ENCODE measurements at regions not wholly inside any gene's neighbourhood (a gene's known extent, or its start where the extent isn't known, plus 50 kb on each side); places are given as distances from the start of the nearest gene placed in this dataset.

DNA sequence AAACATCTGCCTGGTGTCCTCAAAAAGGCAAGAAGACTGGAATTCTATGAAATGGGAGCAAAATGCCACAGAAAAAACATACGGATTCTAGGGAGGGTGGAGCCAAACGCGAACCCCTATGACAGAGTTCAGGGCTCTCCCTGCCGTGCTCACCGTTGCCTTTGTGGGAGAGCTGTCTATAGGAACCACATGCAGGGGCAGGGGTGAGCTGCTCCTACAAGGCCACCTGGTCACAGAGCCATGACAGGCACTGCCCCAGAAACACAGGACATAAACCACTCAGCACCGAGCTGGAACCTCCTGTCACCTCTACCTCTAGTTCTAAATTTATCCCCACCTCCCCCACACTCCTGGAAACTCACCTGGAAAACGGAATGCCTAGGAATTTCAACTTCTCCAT, 155.1 kb upstream of the ZNF32 start:
- intact Hi-C loops (cut with micrococcal nuclease), result no loop called here
- ChIA-PET RAD21 (ENCODE audit: low non-redundant PET in 1 of 2, low total read pairs in 2 of 2, uncharacterized antibody in 2 of 2, unreplicated experiment in 2 of 2) (no interaction called here), POLR2A (no interaction called here)

DNA sequence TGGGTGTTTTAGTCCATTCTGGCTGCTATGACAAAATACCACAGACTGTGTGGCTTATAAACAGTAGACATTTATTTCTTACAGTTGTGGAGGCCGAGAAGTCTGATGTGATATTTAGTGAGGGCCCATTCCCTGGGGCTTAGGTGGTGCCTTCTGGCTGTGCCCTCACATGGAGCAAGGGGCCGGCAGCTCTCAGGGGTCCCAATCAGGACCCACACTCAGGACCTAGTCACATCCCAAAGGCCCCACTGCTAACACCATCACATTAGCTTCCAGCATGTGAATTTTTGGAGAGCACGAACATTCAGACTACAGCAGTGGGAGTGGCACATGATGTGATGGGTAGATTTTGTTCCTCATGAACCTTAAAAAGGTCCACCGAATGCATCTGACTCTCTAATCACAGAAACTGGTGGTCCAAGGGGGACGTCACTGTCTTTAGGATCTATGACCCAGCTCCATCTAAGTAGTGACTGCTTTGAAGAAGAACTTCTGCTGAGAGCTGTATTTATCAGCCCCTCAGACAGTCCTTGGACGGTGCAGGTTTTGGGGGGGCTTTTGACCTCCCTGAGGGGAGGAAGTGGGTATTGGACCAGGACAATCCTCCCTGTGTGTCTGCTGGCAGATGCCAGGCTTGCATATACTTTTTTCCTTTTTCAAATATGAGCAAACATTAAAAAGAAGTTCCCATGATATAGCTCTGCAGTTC, 154.5 kb upstream of the ZNF32 start:
- intact Hi-C loops (cut with micrococcal nuclease), result no loop called here
- Histone ChIP-seq H3K4me1 (ENCODE audit: control insufficient read depth in 1 of 2, insufficient read depth in 2 of 2, low read length in 2 of 2) (no peaks in the 10 kb centered on the region), H3K4me2 (ENCODE audit: low read length) (no peak overlapping the region), H3K27ac (ENCODE audit: low read depth, low read length) (no peak overlapping the region), H3K79me2 (ENCODE audit: insufficient read depth, low read length) (no peaks in the 10 kb centered on the region), H2AFZ (ENCODE audit: low read depth, low read length, poor library complexity, severe bottlenecking) (no peak overlapping the region), H3K9me2 (ENCODE audit: insufficient read depth) (no peaks in the 10 kb centered on the region), H3K27me3 (ENCODE audit: insufficient read depth, low read length) (peaks cover 66% of the 10 kb centered on the region), H3K4me3 (replicated peaks in 1 of 2; ENCODE audit: low read depth in 1 of 2, low read length in 2 of 2) (no peak overlapping the region), H3K36me3 (ENCODE audit: control insufficient read depth in 1 of 2, insufficient read depth in 2 of 2, low read length in 2 of 2) (no peaks in the 10 kb centered on the region), H3K9ac (ENCODE audit: low read length) (no peak overlapping the region), H4K20me1 (ENCODE audit: insufficient read depth) (no peaks in the 10 kb centered on the region), H3K9me3 (ENCODE audit: control insufficient read depth in 1 of 2, insufficient read depth in 1 of 2, low read depth in 1 of 2, low read length in 2 of 2) (no peaks in the 10 kb centered on the region)
- DNase-seq (ENCODE audit: low read depth, low spot score) (no peak), ATAC-seq (no peak)
- ChIA-PET CTCF (no interaction called here), POLR2A (no interaction called here), RAD21 (ENCODE audit: low non-redundant PET in 1 of 2, low total read pairs in 2 of 2, uncharacterized antibody in 2 of 2, unreplicated experiment in 2 of 2) (no interaction called here)
- no TSS peak for BruUV-seq (replicated peaks)
- TF ChIP-seq SIN3A (IDR thresholded peaks at IDR 0.05; ENCODE audit: low read depth) (no peak), FOSL1 (IDR thresholded peaks at IDR 0.05; ENCODE audit: low read depth) (no peak), RAD21 (IDR thresholded peaks at IDR 0.05; ENCODE audit: low read depth) (no peak), EZH2phosphoT487 (IDR thresholded peaks at IDR 0.05; ENCODE audit: borderline replicate concordance) (no peak), SRF (IDR thresholded peaks at IDR 0.05; ENCODE audit: low read depth) (no peak)
- TF ChIP-seq, protein P1, sequence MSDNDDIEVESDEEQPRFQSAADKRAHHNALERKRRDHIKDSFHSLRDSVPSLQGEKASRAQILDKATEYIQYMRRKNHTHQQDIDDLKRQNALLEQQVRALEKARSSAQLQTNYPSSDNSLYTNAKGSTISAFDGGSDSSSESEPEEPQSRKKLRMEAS (IDR thresholded peaks at IDR 0.05), result no peak
- TF ChIP-seq, protein P2, sequence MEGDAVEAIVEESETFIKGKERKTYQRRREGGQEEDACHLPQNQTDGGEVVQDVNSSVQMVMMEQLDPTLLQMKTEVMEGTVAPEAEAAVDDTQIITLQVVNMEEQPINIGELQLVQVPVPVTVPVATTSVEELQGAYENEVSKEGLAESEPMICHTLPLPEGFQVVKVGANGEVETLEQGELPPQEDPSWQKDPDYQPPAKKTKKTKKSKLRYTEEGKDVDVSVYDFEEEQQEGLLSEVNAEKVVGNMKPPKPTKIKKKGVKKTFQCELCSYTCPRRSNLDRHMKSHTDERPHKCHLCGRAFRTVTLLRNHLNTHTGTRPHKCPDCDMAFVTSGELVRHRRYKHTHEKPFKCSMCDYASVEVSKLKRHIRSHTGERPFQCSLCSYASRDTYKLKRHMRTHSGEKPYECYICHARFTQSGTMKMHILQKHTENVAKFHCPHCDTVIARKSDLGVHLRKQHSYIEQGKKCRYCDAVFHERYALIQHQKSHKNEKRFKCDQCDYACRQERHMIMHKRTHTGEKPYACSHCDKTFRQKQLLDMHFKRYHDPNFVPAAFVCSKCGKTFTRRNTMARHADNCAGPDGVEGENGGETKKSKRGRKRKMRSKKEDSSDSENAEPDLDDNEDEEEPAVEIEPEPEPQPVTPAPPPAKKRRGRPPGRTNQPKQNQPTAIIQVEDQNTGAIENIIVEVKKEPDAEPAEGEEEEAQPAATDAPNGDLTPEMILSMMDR (IDR thresholded peaks at IDR 0.05 in 2 of 3, conservative IDR thresholded peaks at IDR 0.05 in 1 of 3; ENCODE audit: borderline replicate concordance in 1 of 3, insufficient read depth in 1 of 3, low read depth in 2 of 3, low read length in 2 of 3), result no peak
- TF ChIP-seq, protein P3, sequence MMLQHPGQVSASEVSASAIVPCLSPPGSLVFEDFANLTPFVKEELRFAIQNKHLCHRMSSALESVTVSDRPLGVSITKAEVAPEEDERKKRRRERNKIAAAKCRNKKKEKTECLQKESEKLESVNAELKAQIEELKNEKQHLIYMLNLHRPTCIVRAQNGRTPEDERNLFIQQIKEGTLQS (IDR thresholded peaks at IDR 0.05), result no peak

More for the DNA sequence above, 155.1 kb upstream of the ZNF32 start:
- Histone ChIP-seq H3K4me2 (ENCODE audit: low read length) (no peak overlapping the region), H3K79me2 (ENCODE audit: insufficient read depth, low read length) (no peaks in the 10 kb centered on the region), H3K4me1 (ENCODE audit: control insufficient read depth in 1 of 2, insufficient read depth in 2 of 2, low read length in 2 of 2) (no peaks in the 10 kb centered on the region), H3K9me2 (ENCODE audit: insufficient read depth) (no peaks in the 10 kb centered on the region), H3K9me3 (ENCODE audit: control insufficient read depth in 1 of 2, insufficient read depth in 1 of 2, low read depth in 1 of 2, low read length in 2 of 2) (no peaks in the 10 kb centered on the region), H2AFZ (ENCODE audit: low read depth, low read length, poor library complexity, severe bottlenecking) (no peak overlapping the region), H4K20me1 (ENCODE audit: insufficient read depth) (no peaks in the 10 kb centered on the region), H3K36me3 (ENCODE audit: control insufficient read depth in 1 of 2, insufficient read depth in 2 of 2, low read length in 2 of 2) (no peaks in the 10 kb centered on the region), H3K9ac (ENCODE audit: low read length) (no peak overlapping the region), H3K4me3 (replicated peaks in 1 of 2; ENCODE audit: low read depth in 1 of 2, low read length in 2 of 2) (no peak overlapping the region), H3K27me3 (ENCODE audit: insufficient read depth, low read length) (peaks cover 60% of the 10 kb centered on the region), H3K27ac (ENCODE audit: low read depth, low read length) (no peak overlapping the region)
- TF ChIP-seq ZNF274 (IDR thresholded peaks at IDR 0.05; ENCODE audit: low read depth, low read length) (no peak), EZH2phosphoT487 (IDR thresholded peaks at IDR 0.05; ENCODE audit: borderline replicate concordance) (no peak)
- TF ChIP-seq, protein P2 (IDR thresholded peaks at IDR 0.05 in 2 of 3, conservative IDR thresholded peaks at IDR 0.05 in 1 of 3; ENCODE audit: borderline replicate concordance in 1 of 3, insufficient read depth in 1 of 3, low read depth in 2 of 3, low read length in 2 of 3), result no peak
- ATAC-seq (no peak), DNase-seq (ENCODE audit: low read depth, low spot score) (no peak)
- BruUV-seq (replicated peaks), result no TSS peak
- CTCF ChIA-PET, result no interaction called here

Data from HCT116 (cell line).